Loucy (cell line): ENCODE measurements at regions not wholly inside any gene's neighbourhood (a gene's known extent, or its start where the extent isn't known, plus 50 kb on each side); places are given as distances from the start of the nearest gene placed in this dataset.

Source experiments
- H2AFZ ChIP-seq: fragments of 200-600 bp; sonication (generic); 2 replicates; pipeline ENCODE4 v1.6.0; 2016; ENCODE audit warnings: antibody characterized with exemption, mild to moderate bottlenecking, low read length, moderate library complexity
- H3F3A ChIP-seq: fragments of 200-600 bp; 2 replicates; pipeline ENCODE4 v1.6.0; 2016; ENCODE audit warnings: antibody characterized with exemption, low read depth, mild to moderate bottlenecking
- H3K27me3 ChIP-seq: fragments of 200-600 bp; sonication (generic); 2 replicates; pipeline ENCODE4 v1.6.1; 2014; ENCODE audit warnings: low read length, mild to moderate bottlenecking; ENCODE audit not compliant: insufficient read depth, poor library complexity, severe bottlenecking
- H3K36me3 ChIP-seq: fragments of 200-600 bp; sonication (generic); 2 replicates; pipeline ENCODE4 v1.6.1; 2016; ENCODE audit warnings: low read length; ENCODE audit not compliant: insufficient read depth
- H3K4me1 ChIP-seq: fragments of 200-600 bp; sonication (generic); 2 replicates; pipeline ENCODE4 v1.5.1; 2014; ENCODE audit warnings: low read length, mild to moderate bottlenecking; ENCODE audit not compliant: insufficient read depth, poor library complexity, severe bottlenecking
- H3K4me2 ChIP-seq: fragments of 200-600 bp; sonication (generic); 2 replicates; pipeline ENCODE4 v1.6.0; 2014; ENCODE audit warnings: antibody characterized with exemption, low read length, low read depth, mild to moderate bottlenecking; ENCODE audit not compliant: poor library complexity, severe bottlenecking
- H3K4me3 ChIP-seq: fragments of 200-600 bp; sonication (generic); 2 replicates; pipeline ENCODE4 v1.5.1; 2014; ENCODE audit warnings: low read length, mild to moderate bottlenecking, mixed read lengths; ENCODE audit not compliant: poor library complexity, severe bottlenecking
- H3K79me2 ChIP-seq: fragments of 200-600 bp; sonication (generic); 2 replicates; pipeline ENCODE4 v1.6.1; 2014; ENCODE audit warnings: low read length; ENCODE audit not compliant: insufficient read depth
- H3K9ac ChIP-seq: fragments of 200-600 bp; sonication (generic); 2 replicates; pipeline ENCODE4 v1.6.0; 2014; ENCODE audit warnings: mild to moderate bottlenecking, low read depth, low read length, moderate library complexity; ENCODE audit not compliant: poor library complexity, severe bottlenecking
- H3K9me2 ChIP-seq: fragments of 200-600 bp; sonication (generic); replicated peaks from 2 replicates; pipeline ENCODE4 v1.6.1; 2016; ENCODE audit warnings: low read depth, low read length, mixed read lengths
- H3K9me3 ChIP-seq: fragments of 200-600 bp; sonication (generic); 2 replicates; pipeline ENCODE4 v1.6.1; 2014; ENCODE audit warnings: mild to moderate bottlenecking, antibody characterized with exemption, low read length, low read depth; ENCODE audit not compliant: insufficient read depth
- H4K20me1 ChIP-seq: fragments of 200-600 bp; sonication (generic); 2 replicates; pipeline ENCODE4 v1.6.0; 2014; ENCODE audit warnings: antibody characterized with exemption, low read length, mild to moderate bottlenecking; ENCODE audit not compliant: insufficient read depth, poor library complexity, severe bottlenecking
- EZH2phosphoT487 ChIP-seq: fragments of 200-600 bp; IDR thresholded peaks from 2 replicates; pipeline ENCODE4 v1.6.1; 2018; ENCODE audit warnings: antibody characterized with exemption, mild to moderate bottlenecking, moderate library complexity, borderline replicate concordance
- TF ChIP-seq, protein P1 (sequence below): fragments of 200-600 bp; sonication (generic); conservative IDR thresholded peaks from 2 replicates; pipeline ENCODE4 v1.5.1; 2014; ENCODE audit warnings: mild to moderate bottlenecking, antibody characterized with exemption, low read length

DNA sequence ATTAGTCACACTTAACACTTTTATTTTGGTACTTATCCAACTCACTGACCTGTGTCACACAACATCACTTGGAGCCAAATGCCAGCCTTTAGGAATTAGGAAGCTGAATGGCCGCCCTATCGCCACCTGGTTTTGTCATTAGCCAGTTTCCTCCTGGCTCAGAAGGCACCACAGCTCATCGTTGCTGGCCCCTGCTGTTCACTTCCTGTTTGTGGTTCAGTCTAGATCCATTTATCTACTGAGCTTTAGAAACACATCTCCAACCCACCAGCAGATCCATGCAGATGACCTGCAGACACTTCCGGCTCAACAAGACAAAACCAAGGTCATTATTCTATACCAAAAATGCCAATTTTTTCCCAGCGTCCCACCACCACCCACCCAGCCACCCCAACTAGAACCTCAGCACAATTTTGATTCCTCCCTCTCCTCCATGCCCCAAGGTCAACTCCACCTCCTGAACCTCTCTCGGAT is 193.5 kb upstream of the NEBL start:
- no peak overlapping the region for H3K9ac ChIP-seq
- no peaks in the 10 kb centered on the region for H4K20me1 ChIP-seq
- H2AFZ ChIP-seq = no peak overlapping the region
- no peak overlapping the region for H3K4me3 ChIP-seq
- no peaks in the 10 kb centered on the region for H3K36me3 ChIP-seq
- H3K9me3 ChIP-seq = no peaks in the 10 kb centered on the region
- H3K4me2 ChIP-seq = no peak overlapping the region
- no peaks in the 10 kb centered on the region for H3K9me2 ChIP-seq
- no peaks in the 10 kb centered on the region for H3K4me1 ChIP-seq
- no peaks in the 10 kb centered on the region for H3K79me2 ChIP-seq
- H3F3A ChIP-seq = no peaks in the 10 kb centered on the region
- TF ChIP-seq EZH2phosphoT487 = no peak
- TF ChIP-seq, protein P1, sequence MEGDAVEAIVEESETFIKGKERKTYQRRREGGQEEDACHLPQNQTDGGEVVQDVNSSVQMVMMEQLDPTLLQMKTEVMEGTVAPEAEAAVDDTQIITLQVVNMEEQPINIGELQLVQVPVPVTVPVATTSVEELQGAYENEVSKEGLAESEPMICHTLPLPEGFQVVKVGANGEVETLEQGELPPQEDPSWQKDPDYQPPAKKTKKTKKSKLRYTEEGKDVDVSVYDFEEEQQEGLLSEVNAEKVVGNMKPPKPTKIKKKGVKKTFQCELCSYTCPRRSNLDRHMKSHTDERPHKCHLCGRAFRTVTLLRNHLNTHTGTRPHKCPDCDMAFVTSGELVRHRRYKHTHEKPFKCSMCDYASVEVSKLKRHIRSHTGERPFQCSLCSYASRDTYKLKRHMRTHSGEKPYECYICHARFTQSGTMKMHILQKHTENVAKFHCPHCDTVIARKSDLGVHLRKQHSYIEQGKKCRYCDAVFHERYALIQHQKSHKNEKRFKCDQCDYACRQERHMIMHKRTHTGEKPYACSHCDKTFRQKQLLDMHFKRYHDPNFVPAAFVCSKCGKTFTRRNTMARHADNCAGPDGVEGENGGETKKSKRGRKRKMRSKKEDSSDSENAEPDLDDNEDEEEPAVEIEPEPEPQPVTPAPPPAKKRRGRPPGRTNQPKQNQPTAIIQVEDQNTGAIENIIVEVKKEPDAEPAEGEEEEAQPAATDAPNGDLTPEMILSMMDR = no peak
- H3K27me3 ChIP-seq = no peaks in the 10 kb centered on the region

DNA sequence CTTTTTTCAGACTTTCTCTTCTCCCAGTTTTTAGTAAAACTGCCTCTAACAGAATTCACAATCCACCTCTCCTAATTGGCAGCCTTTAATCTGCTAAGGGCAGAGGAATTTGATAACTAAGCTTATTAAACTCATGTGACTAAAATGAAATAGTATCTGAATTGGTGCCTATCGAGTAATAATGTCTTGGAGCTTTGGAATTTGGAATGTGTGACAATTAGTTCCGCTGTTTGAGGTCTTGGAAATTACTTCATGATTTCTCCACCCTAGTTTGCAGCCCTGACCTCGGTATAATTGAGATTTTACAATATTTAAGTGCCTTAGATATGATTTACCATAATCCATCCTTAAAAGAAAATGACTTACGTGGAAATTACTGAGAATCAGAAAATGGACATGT is 190.4 kb upstream of the NEBL start:
- Histone ChIP-seq H3K4me1 (no peaks in the 10 kb centered on the region), H3F3A (no peaks in the 10 kb centered on the region), H2AFZ (no peak overlapping the region), H3K36me3 (no peaks in the 10 kb centered on the region), H3K9me3 (no peaks in the 10 kb centered on the region), H3K79me2 (no peaks in the 10 kb centered on the region), H3K4me3 (no peak overlapping the region), H3K9me2 (no peaks in the 10 kb centered on the region), H4K20me1 (no peaks in the 10 kb centered on the region), H3K4me2 (no peak overlapping the region), H3K27me3 (no peaks in the 10 kb centered on the region), H3K9ac (no peak overlapping the region)
- no peak for TF ChIP-seq EZH2phosphoT487
- TF ChIP-seq, protein P1 = no peak

DNA sequence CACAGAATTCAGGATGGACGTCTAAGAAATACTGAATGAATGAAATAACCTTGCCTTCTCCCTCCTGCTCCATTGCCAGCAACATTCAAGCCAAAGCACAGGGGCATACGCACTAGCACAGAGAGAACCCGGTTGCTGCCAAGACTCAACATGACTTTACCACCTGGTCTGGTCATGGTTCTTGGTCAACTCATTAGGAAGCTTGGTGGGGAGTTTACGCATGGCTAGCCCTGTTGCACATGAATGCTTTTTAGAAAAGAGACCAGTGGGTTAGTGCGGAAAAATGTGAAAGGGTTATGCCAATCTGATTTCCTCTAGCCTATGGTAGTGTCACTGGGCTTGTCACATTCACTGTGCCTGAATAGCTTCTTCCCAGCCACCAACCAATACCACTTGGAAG is 187.6 kb upstream of the NEBL start:
- Histone ChIP-seq H3K9ac (no peak overlapping the region), H3F3A (no peaks in the 10 kb centered on the region), H3K4me2 (no peak overlapping the region), H3K4me3 (no peak overlapping the region), H3K9me2 (no peaks in the 10 kb centered on the region), H3K27me3 (no peaks in the 10 kb centered on the region), H3K4me1 (no peaks in the 10 kb centered on the region), H3K79me2 (no peaks in the 10 kb centered on the region), H3K9me3 (no peaks in the 10 kb centered on the region), H4K20me1 (no peaks in the 10 kb centered on the region), H2AFZ (no peak overlapping the region), H3K36me3 (no peaks in the 10 kb centered on the region)
- TF ChIP-seq, protein P1 = no peak
- no peak for TF ChIP-seq EZH2phosphoT487
